Peyer's patch (tissue), 4 donors: ENCODE measurements at regions not wholly inside any gene's neighbourhood (a gene's known extent, or its start where the extent isn't known, plus 50 kb on each side); places are given as distances from the start of the nearest gene placed in this dataset.

Experiments
- POLR2A ChIP-seq, 2 donors: fragments of 450-650 bp; IDR thresholded peaks; one replicate each; pipeline ENCODE4 v1.5.1; 2017; ENCODE audit warnings: antibody characterized with exemption in 2 of 2, mild to moderate bottlenecking in 2 of 2, moderate library complexity in 2 of 2
- TF ChIP-seq, protein P1 (sequence below), 6 experiments: fragments of 450-650 bp in 4 of 6; fragments of 200-600 bp in 2 of 6; sonication (generic) in 1 of 6; IDR thresholded peaks; one replicate each; pipeline ENCODE4 v1.5.1; 2017 to 2019; ENCODE audit warnings: antibody characterized with exemption in 6 of 6, mild to moderate bottlenecking in 3 of 6, moderate library complexity in 1 of 6

- TF ChIP-seq, protein P1, sequence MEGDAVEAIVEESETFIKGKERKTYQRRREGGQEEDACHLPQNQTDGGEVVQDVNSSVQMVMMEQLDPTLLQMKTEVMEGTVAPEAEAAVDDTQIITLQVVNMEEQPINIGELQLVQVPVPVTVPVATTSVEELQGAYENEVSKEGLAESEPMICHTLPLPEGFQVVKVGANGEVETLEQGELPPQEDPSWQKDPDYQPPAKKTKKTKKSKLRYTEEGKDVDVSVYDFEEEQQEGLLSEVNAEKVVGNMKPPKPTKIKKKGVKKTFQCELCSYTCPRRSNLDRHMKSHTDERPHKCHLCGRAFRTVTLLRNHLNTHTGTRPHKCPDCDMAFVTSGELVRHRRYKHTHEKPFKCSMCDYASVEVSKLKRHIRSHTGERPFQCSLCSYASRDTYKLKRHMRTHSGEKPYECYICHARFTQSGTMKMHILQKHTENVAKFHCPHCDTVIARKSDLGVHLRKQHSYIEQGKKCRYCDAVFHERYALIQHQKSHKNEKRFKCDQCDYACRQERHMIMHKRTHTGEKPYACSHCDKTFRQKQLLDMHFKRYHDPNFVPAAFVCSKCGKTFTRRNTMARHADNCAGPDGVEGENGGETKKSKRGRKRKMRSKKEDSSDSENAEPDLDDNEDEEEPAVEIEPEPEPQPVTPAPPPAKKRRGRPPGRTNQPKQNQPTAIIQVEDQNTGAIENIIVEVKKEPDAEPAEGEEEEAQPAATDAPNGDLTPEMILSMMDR (IDR thresholded peaks at IDR 0.05) = no peak
- TF ChIP-seq POLR2A (IDR thresholded peaks at IDR 0.05) = no peak
These were observed 214.2 kb downstream of the ELAVL2 start for GRCh38 chr9:23611869-23612268.
